PC-9 (cell line): ENCODE measurements at regions not wholly inside any gene's neighbourhood (a gene's known extent, or its start where the extent isn't known, plus 50 kb on each side); places are given as distances from the start of the nearest gene placed in this dataset.

Source experiments
- BruUV-seq: library from RNA; stranded (reverse); fragments of 400-500 nt; replicated peaks from 2 replicates; lab custom pipeline; 2021; lab: Mats Ljungman, UMichigan
- CTCF ChIA-PET: fragments of 300-600 bp; sonication (Branson Sonifier 250); formaldehyde crosslinking; loops from one replicate; lab custom pipeline; 2022; ENCODE audit warnings: antibody characterized with exemption; lab: Charles Lee
- POLR2A ChIA-PET: fragments of 300-600 bp; sonication (Branson Sonifier 250); formaldehyde crosslinking; loops from one replicate; lab custom pipeline; 2022; ENCODE audit warnings: antibody characterized with exemption; ENCODE audit not compliant: unreplicated experiment; lab: Charles Lee
- DNase-seq, 2 experiments: peaks; one replicate each; pipeline versions ENCODE4 v3.0.0 to v3.0.0-alpha.2; 2015 to 2022; ENCODE audit warnings: mixed read lengths in 1 of 2
- H2AFZ ChIP-seq: fragments of 200-600 bp; sonication (generic); 2 replicates; pipeline ENCODE4 v1.8.1; 2017; ENCODE audit warnings: antibody characterized with exemption
- H3F3A ChIP-seq: fragments of 200-600 bp; sonication (generic); 2 replicates; pipeline ENCODE4 v1.8.1; 2017; ENCODE audit warnings: antibody characterized with exemption, mild to moderate bottlenecking, low read depth; ENCODE audit not compliant: insufficient read depth
- H3K27ac ChIP-seq: fragments of 200-600 bp; sonication (generic); 2 replicates; pipeline ENCODE4 v1.6.1; 2016; ENCODE audit warnings: mixed run types
- H3K27me3 ChIP-seq: fragments of 200-600 bp; sonication (generic); 2 replicates; pipeline ENCODE4 v1.6.1; 2016; ENCODE audit warnings: low read depth, mixed run types; ENCODE audit not compliant: insufficient read depth
- H3K36me3 ChIP-seq: fragments of 200-600 bp; sonication (generic); 2 replicates; pipeline ENCODE4 v1.6.1; 2016; ENCODE audit warnings: low read depth, mixed run types
- H3K4me1 ChIP-seq: fragments of 200-600 bp; sonication (generic); replicated peaks from 2 replicates; pipeline ENCODE4 v1.6.1; 2016; ENCODE audit warnings: mixed run types; ENCODE audit not compliant: insufficient read depth
- H3K4me2 ChIP-seq: fragments of 200-600 bp; sonication (generic); 2 replicates; pipeline ENCODE4 v1.6.1; 2017; ENCODE audit warnings: mixed run types
- H3K4me3 ChIP-seq: fragments of 200-600 bp; sonication (generic); 2 replicates; pipeline ENCODE4 v1.6.1; 2016; ENCODE audit warnings: mixed run types
- H3K79me2 ChIP-seq: fragments of 200-600 bp; sonication (generic); 2 replicates; pipeline ENCODE4 v1.6.1; 2017; ENCODE audit warnings: low read depth, mixed run types
- H3K9me2 ChIP-seq: fragments of 200-600 bp; sonication (generic); 2 replicates; pipeline ENCODE4 v1.8.1; 2017; ENCODE audit warnings: mild to moderate bottlenecking; ENCODE audit not compliant: insufficient read depth
- H3K9me3 ChIP-seq: fragments of 200-600 bp; sonication (generic); 2 replicates; pipeline ENCODE4 v1.8.1; 2016; ENCODE audit warnings: low read depth; ENCODE audit not compliant: insufficient read depth
- H4K20me1 ChIP-seq: fragments of 200-600 bp; sonication (generic); 2 replicates; pipeline ENCODE4 v1.8.1; 2017; ENCODE audit not compliant: insufficient read depth
- CTCF ChIP-seq: fragments of 200-600 bp; sonication (generic); conservative IDR thresholded peaks from 2 replicates; pipeline ENCODE4 v1.6.1; 2017; ENCODE audit warnings: mixed run types, antibody characterized with exemption, mild to moderate bottlenecking, moderate library complexity
- EZH2 ChIP-seq: fragments of 200-600 bp; sonication (generic); IDR thresholded peaks from 2 replicates; pipeline ENCODE4 v1.8.0; 2017; ENCODE audit warnings: antibody characterized with exemption, low read depth
- intact Hi-C: fragments of 100-400 bp; cut with micrococcal nuclease; formaldehyde crosslinking; loops from one replicate; pipeline ENCODE4 v1.10.0; 2022; ENCODE audit not compliant: unreplicated experiment

GRCh38 chr5:159819591-159820411 is 96.5 kb upstream of the ADRA1B start:
- Histone ChIP-seq H4K20me1 (no peaks in the 10 kb centered on the region), H3K9me2 (no peaks in the 10 kb centered on the region), H3K4me1 (peaks cover 95% of the 10 kb centered on the region), H3K36me3 (no peaks in the 10 kb centered on the region), H2AFZ (no peak overlapping the region), H3K27me3 (no peaks in the 10 kb centered on the region), H3K79me2 (no peaks in the 10 kb centered on the region), H3K9me3 (no peaks in the 10 kb centered on the region), H3K4me3 (no peak overlapping the region), H3K27ac (peak overlapping the region; percentile 94), H3F3A (peaks cover 56% of the 10 kb centered on the region), H3K4me2 (peak overlapping the region; percentile 58)
- intact Hi-C loops = no loop called here
- ChIA-PET POLR2A (interaction anchor here (0.5 kb wide), 1 partner anchor 87 kb away, joined by 11 read pairs; no protein-coding TSS in a partner anchor), CTCF (interaction anchor here (0.6 kb wide), 1 partner anchor 162 kb away, joined by 3 read pairs; no protein-coding TSS in a partner anchor)
- peak; percentile 38 to 95 for DNase-seq
- TF ChIP-seq EZH2 (no peak), CTCF (no peak)
- no TSS peak for BruUV-seq

GRCh38 chr5:159820692-159821091 is 95.6 kb upstream of the ADRA1B start:
- CTCF ChIA-PET = no interaction called here
- Histone ChIP-seq H4K20me1 (no peaks in the 10 kb centered on the region), H3K4me2 (peak overlapping the region; percentile 58), H3K4me3 (no peak overlapping the region), H3K27me3 (no peaks in the 10 kb centered on the region), H3K79me2 (no peaks in the 10 kb centered on the region), H3K36me3 (no peaks in the 10 kb centered on the region), H3K9me2 (no peaks in the 10 kb centered on the region), H3K9me3 (no peaks in the 10 kb centered on the region), H2AFZ (no peak overlapping the region), H3F3A (peaks cover 65% of the 10 kb centered on the region), H3K4me1 (peaks cover 97% of the 10 kb centered on the region), H3K27ac (peak overlapping the region; percentile 94)
- BruUV-seq = no TSS peak
- intact Hi-C loops = no loop called here
- POLR2A ChIA-PET = no interaction called here
- TF ChIP-seq EZH2 (no peak), CTCF (no peak)
- no peak for DNase-seq

GRCh38 chr5:159821461-159821940 is 94.8 kb upstream of the ADRA1B start:
- ChIA-PET POLR2A (no interaction called here), CTCF (no interaction called here)
- no peak for DNase-seq
- intact Hi-C loops = no loop called here
- Histone ChIP-seq H3K9me2 (no peaks in the 10 kb centered on the region), H3K27me3 (no peaks in the 10 kb centered on the region), H3F3A (peaks cover 73% of the 10 kb centered on the region), H3K27ac (peak overlapping the region; percentile 94), H3K36me3 (no peaks in the 10 kb centered on the region), H3K4me3 (no peak overlapping the region), H4K20me1 (no peaks in the 10 kb centered on the region), H3K4me1 (peaks cover 97% of the 10 kb centered on the region), H3K4me2 (peak overlapping the region; percentile 58; the same call in 1 of the 2 replicates), H2AFZ (no peak overlapping the region), H3K9me3 (no peaks in the 10 kb centered on the region), H3K79me2 (no peaks in the 10 kb centered on the region)
- BruUV-seq = no TSS peak
- no peak for TF ChIP-seq EZH2
- TF ChIP-seq CTCF = no peak
